ENCODE measurements at regions not wholly inside any gene's neighbourhood (a gene's known extent, or its start where the extent isn't known, plus 50 kb on each side); places are given as distances from the start of the nearest gene placed in this dataset.

DNA sequence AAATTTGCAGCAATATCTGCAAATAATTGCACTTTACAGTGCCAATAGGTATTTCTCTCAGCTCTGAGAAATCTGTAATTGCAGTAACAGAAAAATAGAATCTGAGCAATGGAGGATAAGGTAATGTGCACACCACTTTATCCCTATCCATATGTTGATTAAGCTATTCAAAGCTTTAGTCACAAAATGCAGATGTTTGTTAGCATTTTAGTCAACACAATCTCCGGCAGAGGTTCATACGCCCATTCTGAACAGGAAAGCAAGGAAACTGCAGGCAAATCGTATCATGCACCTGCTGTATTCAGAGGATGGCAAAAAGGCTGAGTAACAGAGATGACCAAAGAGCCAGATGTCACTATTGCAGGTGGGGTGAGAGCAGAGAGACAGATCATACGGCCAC, 566.2 kb upstream of the CDH2 start:
- TF ChIP-seq, protein P1, sequence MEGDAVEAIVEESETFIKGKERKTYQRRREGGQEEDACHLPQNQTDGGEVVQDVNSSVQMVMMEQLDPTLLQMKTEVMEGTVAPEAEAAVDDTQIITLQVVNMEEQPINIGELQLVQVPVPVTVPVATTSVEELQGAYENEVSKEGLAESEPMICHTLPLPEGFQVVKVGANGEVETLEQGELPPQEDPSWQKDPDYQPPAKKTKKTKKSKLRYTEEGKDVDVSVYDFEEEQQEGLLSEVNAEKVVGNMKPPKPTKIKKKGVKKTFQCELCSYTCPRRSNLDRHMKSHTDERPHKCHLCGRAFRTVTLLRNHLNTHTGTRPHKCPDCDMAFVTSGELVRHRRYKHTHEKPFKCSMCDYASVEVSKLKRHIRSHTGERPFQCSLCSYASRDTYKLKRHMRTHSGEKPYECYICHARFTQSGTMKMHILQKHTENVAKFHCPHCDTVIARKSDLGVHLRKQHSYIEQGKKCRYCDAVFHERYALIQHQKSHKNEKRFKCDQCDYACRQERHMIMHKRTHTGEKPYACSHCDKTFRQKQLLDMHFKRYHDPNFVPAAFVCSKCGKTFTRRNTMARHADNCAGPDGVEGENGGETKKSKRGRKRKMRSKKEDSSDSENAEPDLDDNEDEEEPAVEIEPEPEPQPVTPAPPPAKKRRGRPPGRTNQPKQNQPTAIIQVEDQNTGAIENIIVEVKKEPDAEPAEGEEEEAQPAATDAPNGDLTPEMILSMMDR (IDR thresholded peaks at IDR 0.05; ENCODE audit: insufficient read depth, low read length, poor library complexity, severe bottlenecking): no peak
- H3K4me3 ChIP-seq (ENCODE audit: low read depth, low read length): no peak overlapping the region
- DNase-seq (ENCODE audit: low read depth): no peak
- H3K27me3 ChIP-seq (ENCODE audit: control insufficient read depth, insufficient read depth, low read length): no peaks in the 10 kb centered on the region
- H3K36me3 ChIP-seq (ENCODE audit: control insufficient read depth, insufficient read depth, low read length): no peaks in the 10 kb centered on the region

DNA sequence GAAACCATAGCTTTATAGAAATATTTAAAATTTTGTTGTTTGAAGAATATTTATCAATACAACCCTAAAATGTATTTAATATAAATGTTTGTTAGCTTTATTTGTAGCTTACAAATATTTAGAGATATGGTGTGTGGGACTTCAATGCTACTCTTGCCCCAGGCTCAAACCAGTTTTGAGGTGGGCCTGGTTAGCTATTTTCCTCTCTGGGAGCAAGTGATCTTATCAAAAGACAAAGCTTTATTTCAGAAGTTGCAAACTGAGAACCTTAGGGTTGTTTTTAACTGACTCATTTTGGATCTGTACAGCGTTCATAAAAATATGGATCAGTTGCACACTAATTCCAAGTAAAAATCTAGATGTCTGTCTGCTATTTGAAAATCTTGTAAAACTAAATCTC, 563.6 kb upstream of the CDH2 start:
- DNase-seq (ENCODE audit: low read depth): no peak
- Histone ChIP-seq H3K4me3 (ENCODE audit: low read depth, low read length) (no peak overlapping the region), H3K27me3 (ENCODE audit: control insufficient read depth, insufficient read depth, low read length) (no peaks in the 10 kb centered on the region), H3K36me3 (ENCODE audit: control insufficient read depth, insufficient read depth, low read length) (no peaks in the 10 kb centered on the region)
- TF ChIP-seq, protein P1 (IDR thresholded peaks at IDR 0.05; ENCODE audit: insufficient read depth, low read length, poor library complexity, severe bottlenecking): no peak

DNA sequence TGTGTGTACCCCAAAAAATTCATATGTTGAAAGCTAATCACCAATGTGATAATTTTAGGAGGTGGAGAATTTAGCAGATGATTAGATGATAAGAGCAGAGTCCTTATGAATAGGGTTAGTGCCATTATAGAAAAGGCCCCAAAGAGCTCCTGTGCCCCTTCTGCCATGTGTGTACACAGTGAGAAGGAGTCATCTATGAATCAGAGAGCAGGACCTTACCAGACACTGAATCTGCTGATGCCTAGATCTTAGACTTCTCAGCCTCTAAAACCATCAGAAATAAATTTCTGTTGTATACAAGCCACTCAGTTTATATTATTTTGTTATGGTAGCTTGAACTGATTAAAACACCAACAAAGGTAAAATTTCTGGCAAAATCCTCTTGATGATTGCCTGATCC, 560.0 kb upstream of the CDH2 start:
- DNase-seq (ENCODE audit: low read depth): no peak
- no peaks in the 10 kb centered on the region for H3K27me3 ChIP-seq (ENCODE audit: control insufficient read depth, insufficient read depth, low read length)
- TF ChIP-seq, protein P1 (IDR thresholded peaks at IDR 0.05; ENCODE audit: insufficient read depth, low read length, poor library complexity, severe bottlenecking): no peak
- H3K36me3 ChIP-seq (ENCODE audit: control insufficient read depth, insufficient read depth, low read length): no peaks in the 10 kb centered on the region
- no peak overlapping the region for H3K4me3 ChIP-seq (ENCODE audit: low read depth, low read length)

DNA sequence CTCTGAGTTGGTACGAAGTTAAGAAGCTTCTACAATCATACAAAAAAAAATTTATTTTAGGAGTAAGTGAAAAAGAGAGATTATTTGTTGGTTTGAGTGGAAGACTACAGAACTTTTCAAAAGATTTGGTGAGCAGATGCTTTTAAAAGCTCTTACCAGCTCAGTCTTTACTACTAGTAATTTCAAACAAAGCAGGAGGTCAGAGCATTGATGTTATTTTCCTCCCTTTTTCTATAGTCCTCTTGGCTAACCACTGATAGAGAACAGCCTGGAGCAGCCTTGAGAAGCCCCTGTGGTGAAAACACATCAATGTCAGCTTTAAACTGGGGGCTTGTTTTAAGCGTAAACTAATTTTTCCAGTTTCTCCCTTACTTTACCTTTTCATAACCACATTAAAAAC, 559.3 kb upstream of the CDH2 start:
- H3K27me3 ChIP-seq (ENCODE audit: control insufficient read depth, insufficient read depth, low read length): no peaks in the 10 kb centered on the region
- no peak for DNase-seq (ENCODE audit: low read depth)
- TF ChIP-seq, protein P1 (IDR thresholded peaks at IDR 0.05; ENCODE audit: insufficient read depth, low read length, poor library complexity, severe bottlenecking): no peak
- H3K36me3 ChIP-seq (ENCODE audit: control insufficient read depth, insufficient read depth, low read length): no peaks in the 10 kb centered on the region
- no peak overlapping the region for H3K4me3 ChIP-seq (ENCODE audit: low read depth, low read length)

DNA sequence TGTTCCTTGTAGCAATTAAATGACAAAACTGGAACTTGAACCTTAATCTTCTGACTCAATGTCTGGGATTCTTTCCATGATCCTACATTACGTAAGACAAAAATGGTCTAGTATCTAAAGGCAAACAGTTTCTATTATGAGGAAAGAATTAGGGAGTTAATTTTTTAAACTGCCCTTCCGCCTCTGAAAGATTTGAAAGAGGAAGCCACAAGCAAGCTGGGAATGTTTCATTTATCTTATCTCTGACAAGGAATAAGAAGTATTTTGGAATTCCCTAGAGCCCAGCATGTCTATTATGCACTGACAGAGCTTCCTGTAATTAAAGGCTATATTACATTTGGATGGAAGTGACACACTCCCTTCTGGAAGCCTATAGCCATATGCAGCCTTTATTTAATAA, 558.8 kb upstream of the CDH2 start:
- H3K36me3 ChIP-seq (ENCODE audit: control insufficient read depth, insufficient read depth, low read length): no peaks in the 10 kb centered on the region
- no peaks in the 10 kb centered on the region for H3K27me3 ChIP-seq (ENCODE audit: control insufficient read depth, insufficient read depth, low read length)
- TF ChIP-seq, protein P1 (IDR thresholded peaks at IDR 0.05; ENCODE audit: insufficient read depth, low read length, poor library complexity, severe bottlenecking): no peak
- no peak overlapping the region for H3K4me3 ChIP-seq (ENCODE audit: low read depth, low read length)
- DNase-seq (ENCODE audit: low read depth): no peak

DNA sequence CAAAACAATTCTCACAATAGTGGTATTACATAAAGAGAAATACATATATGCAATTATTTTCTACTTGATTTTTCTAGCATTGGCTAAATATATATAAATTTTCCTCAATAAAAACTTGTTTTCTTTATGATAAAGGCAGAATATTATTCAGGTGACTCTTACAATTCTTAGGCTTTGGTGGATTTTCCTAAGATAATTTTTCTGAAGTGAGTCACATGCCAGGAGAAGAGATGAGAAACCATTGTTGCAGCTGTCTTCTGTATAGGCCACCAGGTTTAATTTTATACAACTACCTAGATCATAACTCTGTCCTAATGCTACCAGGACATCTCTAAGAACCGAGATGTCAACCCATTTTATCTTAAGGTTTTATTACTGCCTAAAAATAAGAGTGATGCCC, 552.4 kb upstream of the CDH2 start:
- DNase-seq (ENCODE audit: low read depth): no peak
- no peak overlapping the region for H3K4me3 ChIP-seq (ENCODE audit: low read depth, low read length)
- H3K36me3 ChIP-seq (ENCODE audit: control insufficient read depth, insufficient read depth, low read length): no peaks in the 10 kb centered on the region
- TF ChIP-seq, protein P1 (IDR thresholded peaks at IDR 0.05; ENCODE audit: insufficient read depth, low read length, poor library complexity, severe bottlenecking): no peak
- H3K27me3 ChIP-seq (ENCODE audit: control insufficient read depth, insufficient read depth, low read length): no peaks in the 10 kb centered on the region
